Smooth muscle cell (in vitro differentiated cells): ENCODE measurements at regions not wholly inside any gene's neighbourhood (a gene's known extent, or its start where the extent isn't known, plus 50 kb on each side); places are given as distances from the start of the nearest gene placed in this dataset.

Source experiments
- DNase-seq: peaks from one replicate; lab custom pipeline; 2025; ENCODE audit not compliant: unreplicated experiment; lab: John Stamatoyannopoulos, UW
- H2AFZ ChIP-seq: fragments of 200-600 bp; sonication (generic); 2 replicates; pipeline ENCODE4 v1.6.0; 2016; ENCODE audit warnings: antibody characterized with exemption, low read depth, mild to moderate bottlenecking
- H3F3A ChIP-seq: fragments of 200-600 bp; sonication (generic); 2 replicates; pipeline ENCODE4 v1.6.0; 2017; ENCODE audit warnings: antibody characterized with exemption, low read depth
- H3K27ac ChIP-seq: fragments of 200-600 bp; sonication (generic); 2 replicates; pipeline ENCODE4 v1.5.1; 2016; ENCODE audit warnings: low read depth, mild to moderate bottlenecking
- H3K27me3 ChIP-seq: fragments of 200-600 bp; sonication (generic); 2 replicates; pipeline ENCODE4 v1.6.1; 2016; ENCODE audit warnings: low read depth, mild to moderate bottlenecking
- H3K36me3 ChIP-seq: fragments of 200-600 bp; sonication (generic); 2 replicates; pipeline ENCODE4 v1.5.1; 2016; ENCODE audit warnings: low read depth
- H3K4me1 ChIP-seq: fragments of 200-600 bp; sonication (generic); 2 replicates; pipeline ENCODE4 v1.5.1; 2016; ENCODE audit warnings: low read depth
- H3K4me2 ChIP-seq: fragments of 200-600 bp; sonication (generic); 2 replicates; pipeline ENCODE4 v1.6.0; 2016; ENCODE audit warnings: mild to moderate bottlenecking
- H3K4me3 ChIP-seq: fragments of 200-600 bp; sonication (generic); 2 replicates; pipeline ENCODE4 v1.5.1; 2016; ENCODE audit warnings: mild to moderate bottlenecking
- H3K79me2 ChIP-seq: fragments of 200-600 bp; sonication (generic); 2 replicates; pipeline ENCODE4 v1.6.0; 2016; ENCODE audit warnings: low read depth, mild to moderate bottlenecking
- H3K9ac ChIP-seq: fragments of 200-600 bp; sonication (generic); 2 replicates; pipeline ENCODE4 v1.6.0; 2016; ENCODE audit warnings: low read depth
- H3K9me3 ChIP-seq: fragments of 200-600 bp; sonication (generic); replicated peaks from 2 replicates; pipeline ENCODE4 v1.5.1; 2016; ENCODE audit warnings: low read depth
- H4K20me1 ChIP-seq: fragments of 200-600 bp; sonication (generic); 2 replicates; pipeline ENCODE4 v1.6.0; 2016; ENCODE audit warnings: low read depth
- WGBS: methylation state at CpG from one replicate; pipeline ENCODE4 v1.1.7; 2016; ENCODE audit warnings: low lambda C conversion rate; 5-methylcytosine and 5-hydroxymethylcytosine counted together
- TF ChIP-seq, protein P1 (sequence below): fragments of 200-600 bp; sonication (generic); IDR thresholded peaks from 2 replicates; pipeline ENCODE4 v1.5.1; 2017; ENCODE audit warnings: borderline replicate concordance, mild to moderate bottlenecking, antibody characterized with exemption; ENCODE audit not compliant: insufficient read depth, poor library complexity, severe bottlenecking

- Histone ChIP-seq H3K79me2 (no peaks in the 10 kb centered on the region), H4K20me1 (no peaks in the 10 kb centered on the region), H3K4me3 (no peak overlapping the region), H3K27me3 (no peaks in the 10 kb centered on the region), H3K27ac (no peak overlapping the region), H3K4me1 (no peaks in the 10 kb centered on the region), H3F3A (no peaks in the 10 kb centered on the region), H2AFZ (no peak overlapping the region), H3K9ac (no peak overlapping the region), H3K9me3 (no peaks in the 10 kb centered on the region), H3K4me2 (no peak overlapping the region), H3K36me3 (no peaks in the 10 kb centered on the region)
- TF ChIP-seq, protein P1, sequence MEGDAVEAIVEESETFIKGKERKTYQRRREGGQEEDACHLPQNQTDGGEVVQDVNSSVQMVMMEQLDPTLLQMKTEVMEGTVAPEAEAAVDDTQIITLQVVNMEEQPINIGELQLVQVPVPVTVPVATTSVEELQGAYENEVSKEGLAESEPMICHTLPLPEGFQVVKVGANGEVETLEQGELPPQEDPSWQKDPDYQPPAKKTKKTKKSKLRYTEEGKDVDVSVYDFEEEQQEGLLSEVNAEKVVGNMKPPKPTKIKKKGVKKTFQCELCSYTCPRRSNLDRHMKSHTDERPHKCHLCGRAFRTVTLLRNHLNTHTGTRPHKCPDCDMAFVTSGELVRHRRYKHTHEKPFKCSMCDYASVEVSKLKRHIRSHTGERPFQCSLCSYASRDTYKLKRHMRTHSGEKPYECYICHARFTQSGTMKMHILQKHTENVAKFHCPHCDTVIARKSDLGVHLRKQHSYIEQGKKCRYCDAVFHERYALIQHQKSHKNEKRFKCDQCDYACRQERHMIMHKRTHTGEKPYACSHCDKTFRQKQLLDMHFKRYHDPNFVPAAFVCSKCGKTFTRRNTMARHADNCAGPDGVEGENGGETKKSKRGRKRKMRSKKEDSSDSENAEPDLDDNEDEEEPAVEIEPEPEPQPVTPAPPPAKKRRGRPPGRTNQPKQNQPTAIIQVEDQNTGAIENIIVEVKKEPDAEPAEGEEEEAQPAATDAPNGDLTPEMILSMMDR = no peak
- DNase-seq = no peak
- 84% methylated on average over 4 of the region's 4 CpGs for WGBS
Measured at GRCh38 chr6:9101920-9102319, 666.6 kb upstream of the SLC35B3 start.

GRCh38 chr6:9100869-9101580, 665.7 kb upstream of the SLC35B3 start:
- no peaks in the 10 kb centered on the region for H3K79me2 ChIP-seq
- no peak overlapping the region for H3K4me3 ChIP-seq
- peaks cover 4% of the 10 kb centered on the region for H3K4me1 ChIP-seq
- TF ChIP-seq, protein P1 = no peak
- WGBS = 84% methylated on average over 2 of the region's 2 CpGs
- H3K4me2 ChIP-seq = no peak overlapping the region
- H3K27me3 ChIP-seq = no peaks in the 10 kb centered on the region
- H3K9me3 ChIP-seq = no peaks in the 10 kb centered on the region
- H3K36me3 ChIP-seq = no peaks in the 10 kb centered on the region
- no peak overlapping the region for H3K9ac ChIP-seq
- H4K20me1 ChIP-seq = no peaks in the 10 kb centered on the region
- no peaks in the 10 kb centered on the region for H3F3A ChIP-seq
- no peak for DNase-seq
- H2AFZ ChIP-seq = no peak overlapping the region
- no peak overlapping the region for H3K27ac ChIP-seq

DNA sequence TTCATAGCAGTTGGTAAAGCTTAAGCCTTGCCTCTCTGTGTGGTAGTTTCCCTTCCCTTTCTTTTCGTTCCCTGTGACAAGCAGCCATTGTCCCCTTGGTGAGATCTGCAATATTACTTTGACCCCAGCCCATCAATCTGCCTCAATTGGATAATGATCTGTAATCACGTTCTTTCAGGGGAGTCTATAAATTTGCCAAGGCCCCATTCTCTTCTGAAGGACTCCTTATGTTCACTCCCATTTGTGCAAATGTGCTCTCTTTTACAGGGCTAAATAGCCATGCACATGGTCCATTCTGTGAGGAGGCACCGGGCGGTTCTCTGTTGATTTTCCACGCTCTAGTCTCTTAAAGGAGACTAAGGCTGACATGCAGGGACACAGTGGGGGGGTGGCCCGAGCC, 660.4 kb upstream of the SLC35B3 start:
- no peak for DNase-seq
- no peak overlapping the region for H3K4me2 ChIP-seq
- H3K4me3 ChIP-seq = no peak overlapping the region
- no peak overlapping the region for H2AFZ ChIP-seq
- H3K27me3 ChIP-seq = peaks cover 5% of the 10 kb centered on the region
- H3K9me3 ChIP-seq = no peaks in the 10 kb centered on the region
- 90% methylated on average over 6 of the region's 6 CpGs for WGBS
- no peak overlapping the region for H3K9ac ChIP-seq
- TF ChIP-seq, protein P1 = no peak
- H3F3A ChIP-seq = no peaks in the 10 kb centered on the region
- no peaks in the 10 kb centered on the region for H3K79me2 ChIP-seq
- no peaks in the 10 kb centered on the region for H4K20me1 ChIP-seq
- no peak overlapping the region for H3K27ac ChIP-seq
- H3K36me3 ChIP-seq = no peaks in the 10 kb centered on the region
- H3K4me1 ChIP-seq = peaks cover 11% of the 10 kb centered on the region

GRCh38 chr6:9095137-9095536, 659.8 kb upstream of the SLC35B3 start:
- Histone ChIP-seq H3K4me3 (no peak overlapping the region), H3K4me2 (no peak overlapping the region), H3K4me1 (peaks cover 11% of the 10 kb centered on the region), H3K9ac (no peak overlapping the region), H4K20me1 (no peaks in the 10 kb centered on the region), H3K27ac (no peak overlapping the region), H3K9me3 (no peaks in the 10 kb centered on the region), H3K79me2 (no peaks in the 10 kb centered on the region), H3F3A (no peaks in the 10 kb centered on the region), H3K36me3 (no peaks in the 10 kb centered on the region), H2AFZ (no peak overlapping the region), H3K27me3 (peaks cover 5% of the 10 kb centered on the region)
- TF ChIP-seq, protein P1 = no peak
- 91% methylated on average over 6 of the region's 6 CpGs for WGBS
- no peak for DNase-seq
